ENCODE measurements at regions not wholly inside any gene's neighbourhood (a gene's known extent, or its start where the extent isn't known, plus 50 kb on each side); places are given as distances from the start of the nearest gene placed in this dataset.

DNA sequence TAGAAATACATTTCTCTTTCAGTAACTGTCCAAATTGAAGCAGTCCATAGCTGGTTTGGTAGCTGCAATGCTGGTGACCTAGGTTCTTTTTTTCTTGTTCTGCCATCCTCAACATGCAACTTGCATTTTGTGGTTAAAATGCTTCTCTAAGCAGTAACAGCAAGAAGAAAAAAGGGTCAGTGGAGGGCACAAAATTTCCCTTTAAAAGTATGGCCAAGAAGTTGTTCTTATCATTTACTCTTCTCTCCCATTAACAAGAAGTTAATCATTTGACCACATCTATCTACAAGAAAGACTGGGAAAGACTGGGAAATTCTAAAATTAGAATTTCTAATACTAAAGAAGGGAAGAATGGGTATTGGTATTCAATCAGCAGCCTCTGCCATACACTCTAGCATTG, 569.9 kb downstream of the CPS1 start:
- TF ChIP-seq CTCF (conservative IDR thresholded peaks at IDR 0.05) = no peak
- no peak for TF ChIP-seq ZFX (IDR thresholded peaks at IDR 0.05)
